ENCODE measurements at regions not wholly inside any gene's neighbourhood (a gene's known extent, or its start where the extent isn't known, plus 50 kb on each side); places are given as distances from the start of the nearest gene placed in this dataset.
"Not testable (repeated sequence)": the region's sequence is repeated elsewhere in the genome, so short reads cannot be mapped to it uniquely, and the experiment has no call there.

DNA sequence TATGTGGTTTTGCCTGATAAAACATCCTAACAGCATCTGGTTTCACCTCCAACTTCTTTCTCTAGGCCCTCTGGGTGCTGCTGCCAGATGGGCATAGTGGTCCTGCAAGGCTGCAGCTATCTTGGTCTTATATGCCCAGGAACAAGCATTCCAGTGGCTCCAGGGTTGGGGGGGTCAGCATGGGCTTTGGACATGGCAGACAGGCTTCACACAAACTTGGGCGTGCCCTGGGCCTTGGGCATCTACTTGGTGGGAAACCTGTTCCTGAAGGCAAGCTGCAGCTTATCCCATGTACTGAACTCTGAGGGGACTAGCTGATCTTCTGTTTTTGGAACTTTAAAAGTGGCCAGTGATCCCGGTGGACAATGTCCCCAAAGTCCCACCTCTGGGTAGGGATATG, 54.9 kb upstream of the ZNF678 start:
- no peak overlapping the region for H3K4me3 ChIP-seq (replicated peaks in 1 of 2; ENCODE audit: low read depth in 2 of 2, low read length in 2 of 2)
- TF ChIP-seq, protein P1, sequence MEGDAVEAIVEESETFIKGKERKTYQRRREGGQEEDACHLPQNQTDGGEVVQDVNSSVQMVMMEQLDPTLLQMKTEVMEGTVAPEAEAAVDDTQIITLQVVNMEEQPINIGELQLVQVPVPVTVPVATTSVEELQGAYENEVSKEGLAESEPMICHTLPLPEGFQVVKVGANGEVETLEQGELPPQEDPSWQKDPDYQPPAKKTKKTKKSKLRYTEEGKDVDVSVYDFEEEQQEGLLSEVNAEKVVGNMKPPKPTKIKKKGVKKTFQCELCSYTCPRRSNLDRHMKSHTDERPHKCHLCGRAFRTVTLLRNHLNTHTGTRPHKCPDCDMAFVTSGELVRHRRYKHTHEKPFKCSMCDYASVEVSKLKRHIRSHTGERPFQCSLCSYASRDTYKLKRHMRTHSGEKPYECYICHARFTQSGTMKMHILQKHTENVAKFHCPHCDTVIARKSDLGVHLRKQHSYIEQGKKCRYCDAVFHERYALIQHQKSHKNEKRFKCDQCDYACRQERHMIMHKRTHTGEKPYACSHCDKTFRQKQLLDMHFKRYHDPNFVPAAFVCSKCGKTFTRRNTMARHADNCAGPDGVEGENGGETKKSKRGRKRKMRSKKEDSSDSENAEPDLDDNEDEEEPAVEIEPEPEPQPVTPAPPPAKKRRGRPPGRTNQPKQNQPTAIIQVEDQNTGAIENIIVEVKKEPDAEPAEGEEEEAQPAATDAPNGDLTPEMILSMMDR (IDR thresholded peaks at IDR 0.05; ENCODE audit: low read depth, low read length): no peak
- no peak for DNase-seq (ENCODE audit: low read depth in 2 of 2)

DNA sequence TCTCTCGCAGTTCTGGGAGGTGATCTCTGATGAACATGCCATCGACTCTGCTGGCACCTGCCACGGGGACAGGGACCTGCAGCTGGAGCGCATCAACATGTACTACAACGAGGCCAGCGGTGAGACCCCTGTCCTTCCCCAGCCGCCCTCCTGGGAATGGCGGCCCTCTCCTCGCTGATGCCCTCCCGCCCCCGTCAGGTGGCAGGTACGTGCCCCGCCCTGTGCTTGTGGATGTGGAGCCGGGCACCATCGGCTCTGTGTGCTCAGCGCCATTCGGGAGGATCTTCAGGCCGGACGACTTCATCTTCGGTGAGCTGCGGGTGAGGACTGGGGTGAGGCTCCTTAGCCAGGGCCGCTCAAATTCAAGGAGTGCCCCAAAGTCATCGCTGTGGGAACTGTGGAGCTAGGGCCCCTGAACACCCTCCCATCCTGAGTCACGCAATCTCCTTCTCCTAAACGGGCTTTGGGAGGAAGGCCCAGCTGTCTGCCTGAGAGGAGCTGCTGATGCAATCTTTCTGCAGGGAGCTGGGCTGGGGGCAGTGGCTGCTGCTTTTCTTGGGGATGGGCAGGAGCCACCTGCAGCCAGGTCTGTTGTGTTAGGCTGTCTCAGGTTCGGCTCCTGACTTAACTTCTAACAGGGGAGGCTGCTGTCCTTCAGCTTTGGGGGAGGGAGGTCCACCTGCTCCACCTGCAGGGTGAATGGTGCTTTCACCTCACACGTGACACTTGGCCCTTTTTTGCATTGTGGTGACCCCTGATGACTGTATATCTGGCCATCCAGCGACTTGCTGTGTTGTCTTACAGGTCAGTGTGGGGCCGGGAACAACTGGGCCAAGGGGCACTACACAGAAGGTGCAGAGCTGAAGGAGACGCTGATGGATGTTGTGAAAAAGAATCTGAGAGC, 56.6 kb upstream of the ZNF678 start:
- not testable (repeated sequence) for H3K4me3 ChIP-seq (replicated peaks in 1 of 2; ENCODE audit: low read depth in 2 of 2, low read length in 2 of 2); DNase-seq (ENCODE audit: low read depth in 2 of 2)

DNA sequence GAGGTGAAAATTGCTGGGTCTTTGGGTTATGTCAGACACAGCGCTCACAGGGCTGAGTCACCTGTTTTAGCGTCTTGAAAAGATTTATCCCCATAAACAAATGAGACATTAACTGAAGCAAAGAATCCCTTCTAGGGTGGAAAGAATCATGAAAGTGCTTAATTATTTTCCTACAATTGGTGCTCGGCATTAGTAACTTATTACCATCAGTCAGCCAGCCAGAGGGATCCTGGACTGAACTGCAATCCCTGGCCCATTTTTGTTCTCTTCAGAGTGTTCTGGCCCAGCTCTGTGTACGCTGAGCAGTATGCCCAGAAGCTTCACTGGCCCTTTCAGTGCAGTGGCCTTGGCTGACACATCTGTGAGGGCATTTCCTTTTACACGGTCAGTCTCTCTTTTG, 67.3 kb upstream of the ZNF678 start:
- not testable (repeated sequence) for DNase-seq (ENCODE audit: low read depth in 2 of 2); H3K4me3 ChIP-seq (replicated peaks in 1 of 2; ENCODE audit: low read depth in 2 of 2, low read length in 2 of 2)

DNA sequence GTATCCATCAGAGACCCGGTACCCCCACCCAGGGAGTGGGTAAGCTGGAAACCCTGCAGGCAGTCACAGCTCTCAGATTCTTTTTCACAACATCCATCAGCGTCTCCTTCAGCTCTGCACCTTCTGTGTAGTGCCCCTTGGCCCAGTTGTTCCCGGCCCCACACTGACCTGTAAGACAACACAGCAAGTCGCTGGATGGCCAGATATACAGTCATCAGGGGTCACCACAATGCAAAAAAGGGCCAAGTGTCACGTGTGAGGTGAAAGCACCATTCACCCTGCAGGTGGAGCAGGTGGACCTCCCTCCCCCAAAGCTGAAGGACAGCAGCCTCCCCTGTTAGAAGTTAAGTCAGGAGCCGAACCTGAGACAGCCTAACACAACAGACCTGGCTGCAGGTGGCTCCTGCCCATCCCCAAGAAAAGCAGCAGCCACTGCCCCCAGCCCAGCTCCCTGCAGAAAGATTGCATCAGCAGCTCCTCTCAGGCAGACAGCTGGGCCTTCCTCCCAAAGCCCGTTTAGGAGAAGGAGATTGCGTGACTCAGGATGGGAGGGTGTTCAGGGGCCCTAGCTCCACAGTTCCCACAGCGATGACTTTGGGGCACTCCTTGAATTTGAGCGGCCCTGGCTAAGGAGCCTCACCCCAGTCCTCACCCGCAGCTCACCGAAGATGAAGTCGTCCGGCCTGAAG, 69.3 kb upstream of the ZNF678 start:
- DNase-seq (ENCODE audit: low read depth in 2 of 2); H3K4me3 ChIP-seq (replicated peaks in 1 of 2; ENCODE audit: low read depth in 2 of 2, low read length in 2 of 2): not testable (repeated sequence)

DNA sequence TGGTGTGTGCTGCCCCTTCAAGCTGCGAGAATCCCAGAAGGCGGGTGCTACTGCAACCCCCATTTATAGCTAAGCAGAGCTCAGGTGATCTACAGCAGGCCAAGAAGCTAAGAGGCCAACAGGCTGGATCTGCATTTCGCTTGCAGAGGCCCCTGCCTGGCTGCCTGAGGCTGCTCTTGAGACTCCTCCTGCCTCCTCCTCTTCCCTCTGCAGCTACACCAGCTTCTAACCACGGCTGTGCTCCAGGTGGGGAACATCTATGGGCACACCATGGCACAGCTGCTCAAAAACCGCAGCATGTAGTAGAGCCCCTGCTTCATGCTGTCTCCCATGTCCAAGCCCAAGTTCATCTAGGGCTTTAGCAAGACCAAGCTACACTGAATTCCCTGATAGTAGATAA, 72.9 kb upstream of the ZNF678 start:
- TF ChIP-seq, protein P1 (IDR thresholded peaks at IDR 0.05; ENCODE audit: low read depth, low read length): no peak

DNA sequence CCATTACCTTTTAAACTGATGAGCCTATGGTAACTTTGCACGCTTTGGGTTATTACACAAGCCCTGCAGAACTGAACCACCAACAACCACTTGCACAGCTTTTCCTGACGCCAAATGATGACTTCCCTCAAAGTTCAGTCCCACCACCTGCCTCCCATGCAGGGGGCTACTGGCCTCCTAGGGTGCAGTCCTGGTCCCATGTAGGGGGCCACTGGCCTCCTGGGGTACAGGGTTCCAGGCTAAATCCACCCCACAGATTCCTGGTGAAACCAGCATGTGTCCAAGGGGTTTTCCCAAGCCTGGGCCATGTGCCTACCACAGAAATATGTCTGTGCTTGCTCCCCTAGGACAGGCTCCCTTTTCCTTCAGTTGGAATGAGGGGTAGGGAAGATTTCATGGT, 73.4 kb upstream of the ZNF678 start:
- no peak for DNase-seq (ENCODE audit: low read depth in 2 of 2)
- TF ChIP-seq, protein P1 (IDR thresholded peaks at IDR 0.05; ENCODE audit: low read depth, low read length): no peak
- no peak overlapping the region for H3K4me3 ChIP-seq (replicated peaks in 1 of 2; ENCODE audit: low read depth in 2 of 2, low read length in 2 of 2)

More for the DNA sequence above, 72.9 kb upstream of the ZNF678 start:
- no peak for DNase-seq (ENCODE audit: low read depth in 2 of 2)
- H3K4me3 ChIP-seq (replicated peaks in 1 of 2; ENCODE audit: low read depth in 2 of 2, low read length in 2 of 2): no peak overlapping the region

DNA sequence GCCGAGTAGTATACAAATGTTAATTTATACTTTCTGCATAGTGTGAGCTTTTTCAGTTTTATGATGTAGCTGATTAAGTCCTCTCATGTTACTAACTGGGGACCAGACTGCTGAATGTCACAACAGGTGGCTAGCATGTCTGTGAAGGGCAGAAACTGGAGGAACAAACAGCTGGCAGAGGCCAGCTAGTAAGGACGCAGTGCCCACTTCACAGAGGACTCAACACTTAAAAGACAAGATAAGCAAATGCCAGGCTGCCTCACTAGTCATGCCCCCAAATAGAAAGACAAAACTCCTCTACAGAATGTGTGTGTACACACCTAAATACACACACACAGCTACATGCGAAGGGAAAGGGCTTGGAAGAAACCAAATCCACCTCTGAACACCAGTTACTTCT, 73.8 kb upstream of the ZNF678 start:
- TF ChIP-seq, protein P1 (IDR thresholded peaks at IDR 0.05; ENCODE audit: low read depth, low read length): no peak
- no peak for DNase-seq (ENCODE audit: low read depth in 2 of 2)
- no peak overlapping the region for H3K4me3 ChIP-seq (replicated peaks in 1 of 2; ENCODE audit: low read depth in 2 of 2, low read length in 2 of 2)

DNA sequence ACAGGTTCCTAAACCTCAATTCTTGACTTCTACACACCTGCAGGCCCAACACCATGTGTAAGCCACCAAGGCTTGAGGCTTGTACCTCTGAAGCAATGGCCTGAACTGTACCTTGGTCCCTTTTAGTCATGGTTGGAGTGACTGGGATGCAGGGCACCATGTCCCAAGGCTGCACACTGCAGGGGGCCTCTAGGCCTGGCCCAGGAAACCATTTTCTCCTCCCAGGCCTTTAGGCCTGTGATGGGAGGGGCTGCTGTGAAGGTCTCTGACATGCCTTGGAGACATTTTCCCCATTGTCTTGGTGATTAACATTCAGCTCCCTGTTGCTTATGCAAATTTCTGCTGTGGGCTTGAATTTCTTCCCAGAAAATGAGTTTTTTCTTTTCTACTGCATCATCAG, 75.8 kb upstream of the ZNF678 start:
- DNase-seq (ENCODE audit: low read depth in 2 of 2): no peak
- TF ChIP-seq, protein P1 (IDR thresholded peaks at IDR 0.05; ENCODE audit: low read depth, low read length): no peak
- no peak overlapping the region for H3K4me3 ChIP-seq (replicated peaks in 1 of 2; ENCODE audit: low read depth in 2 of 2, low read length in 2 of 2)

Measured in cardiac fibroblast (primary cell).